Spleen (tissue), 11 donors: ENCODE measurements at regions not wholly inside any gene's neighbourhood (a gene's known extent, or its start where the extent isn't known, plus 50 kb on each side); places are given as distances from the start of the nearest gene placed in this dataset.

Source experiments
- DNase-seq: peaks from one replicate; pipeline ENCODE4 v3.0.0-alpha.2; 2020
- H3K27ac ChIP-seq, 8 donors: fragments of 200-600 bp; sonication (generic) in 7 of 8; 1 replicate in 4 of 8; 2 replicates in 4 of 8; pipeline versions ENCODE4 v1.5.0 to v1.8.0; 2016 to 2021; ENCODE audit warnings: inconsistent platforms in 4 of 8, mild to moderate bottlenecking in 4 of 8, moderate library complexity in 1 of 8
- H3K27me3 ChIP-seq, 7 donors: fragments of 200-600 bp; sonication (generic) in 6 of 7; replicated peaks in 1 of 7; 1 replicate in 4 of 7; 2 replicates in 3 of 7; pipeline versions ENCODE4 v1.5.0 to v1.8.0; 2016 to 2021; ENCODE audit warnings: inconsistent platforms in 3 of 7, mild to moderate bottlenecking in 1 of 7
- H3K36me3 ChIP-seq, 6 donors: fragments of 200-600 bp; sonication (generic) in 5 of 6; 1 replicate in 4 of 6; 2 replicates in 2 of 6; pipeline versions ENCODE4 v1.5.0 to v1.8.0; 2016 to 2021; ENCODE audit warnings: inconsistent platforms in 2 of 6
- H3K4me1 ChIP-seq, 6 donors: fragments of 200-600 bp; sonication (generic) in 5 of 6; 1 replicate in 3 of 6; 2 replicates in 3 of 6; pipeline versions ENCODE4 v1.5.0 to v1.8.0; 2016 to 2021; ENCODE audit warnings: inconsistent platforms in 3 of 6
- H3K4me3 ChIP-seq, 8 donors: fragments of 200-600 bp; sonication (generic) in 7 of 8; 1 replicate in 4 of 8; 2 replicates in 4 of 8; pipeline versions ENCODE4 v1.5.0 to v1.8.0; 2016 to 2021; ENCODE audit warnings: inconsistent platforms in 4 of 8, mild to moderate bottlenecking in 4 of 8, moderate library complexity in 2 of 8
- H3K9me3 ChIP-seq, 8 donors: fragments of 200-600 bp; sonication (generic) in 7 of 8; 1 replicate in 4 of 8; 2 replicates in 4 of 8; pipeline versions ENCODE4 v1.5.0 to v1.8.0; 2016 to 2021; ENCODE audit warnings: inconsistent platforms in 4 of 8
- POLR2A ChIP-seq, 3 donors: fragments of 450-650 bp; IDR thresholded peaks; one replicate each; pipeline ENCODE4 v1.5.1; 2017; ENCODE audit warnings: antibody characterized with exemption in 3 of 3, mild to moderate bottlenecking in 1 of 3
- POLR2AphosphoS5 ChIP-seq, 3 donors: sonication (generic); formaldehyde crosslinking; IDR thresholded peaks; one replicate each; pipeline ENCODE4 v1.5.1; 2017; ENCODE audit warnings: antibody characterized with exemption in 3 of 3
- WGBS, 5 donors: extraction: QIAGEN DNeasy Blood & Tissue Kit in 3 of 5; methylation state at CpG; one replicate each; pipeline versions ENCODE4 v1.1.5 to v1.1.7; 2013 to 2018; 5-methylcytosine and 5-hydroxymethylcytosine counted together
- intact Hi-C: fragments of 100-400 bp; cut with DNase I; formaldehyde crosslinking; loops from one replicate; pipeline ENCODE4 v1.15.0; 2023; ENCODE audit warnings: low total_unique reads
- TF ChIP-seq, protein P1 (sequence below), 11 experiments: fragments of 200-600 bp in 7 of 11; fragments of 450-650 bp in 4 of 11; sonication (generic) in 4 of 11; IDR thresholded peaks in 8 of 11; conservative IDR thresholded peaks in 3 of 11; 1 replicate in 7 of 11; 2 replicates in 4 of 11; pipeline versions ENCODE4 v1.4.0 to v1.8.0; 2016 to 2021; ENCODE audit warnings: antibody characterized with exemption in 11 of 11, inconsistent platforms in 4 of 11, mild to moderate bottlenecking in 1 of 11
- donor health status: healthy with polysubstance abuse.
- donor health status: DM: no; HTN: no; CAD: no; lungs with moderate emphysema.
- donor health status: DM: no; HTN: no; CAD: no.
- donor health status: Bipolar disorder and iron deficiency.
- donor health status: healthy.
- donor health status: DM: no; HTN: no; CAD: no.
- donor health status: DM: yes; HTN: yes; CAD: no.

DNA sequence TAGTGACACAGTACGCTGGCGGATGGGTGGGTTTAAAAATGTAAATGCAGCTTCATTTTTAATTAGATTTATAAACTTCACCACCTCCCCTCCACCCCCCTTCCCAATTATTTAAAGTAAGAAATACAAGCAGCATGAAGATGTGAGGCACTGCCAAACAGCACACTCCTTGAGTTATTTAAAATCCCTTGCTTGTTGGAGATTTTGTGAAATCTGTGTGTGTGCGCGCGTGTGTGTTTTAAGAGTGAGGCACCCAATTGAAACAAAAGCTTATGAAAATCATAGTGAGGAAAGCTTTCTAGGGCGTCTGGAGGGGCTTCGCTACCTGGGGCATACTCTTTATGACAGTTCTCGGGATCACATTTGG is 219.6 kb upstream of the IRX3 start:
- no peak overlapping the region for H3K4me3 ChIP-seq
- no peaks in the 10 kb centered on the region for H3K4me1 ChIP-seq
- 77 to 89% (median 84%) methylated on average over 8 of the region's 8 CpGs for WGBS, 5 donors
- DNase-seq, result no peak
- H3K27ac ChIP-seq, result no peak overlapping the region
- H3K9me3 ChIP-seq, result no peaks in the 10 kb centered on the region
- intact Hi-C loops, result no loop called here
- peaks cover 0 to 48% (median 0%) of the 10 kb centered on the region in 7 donors for H3K27me3 ChIP-seq
- no peak for TF ChIP-seq POLR2A (IDR thresholded peaks at IDR 0.05)
- TF ChIP-seq POLR2AphosphoS5 (IDR thresholded peaks at IDR 0.05), result no peak
- TF ChIP-seq, protein P1, sequence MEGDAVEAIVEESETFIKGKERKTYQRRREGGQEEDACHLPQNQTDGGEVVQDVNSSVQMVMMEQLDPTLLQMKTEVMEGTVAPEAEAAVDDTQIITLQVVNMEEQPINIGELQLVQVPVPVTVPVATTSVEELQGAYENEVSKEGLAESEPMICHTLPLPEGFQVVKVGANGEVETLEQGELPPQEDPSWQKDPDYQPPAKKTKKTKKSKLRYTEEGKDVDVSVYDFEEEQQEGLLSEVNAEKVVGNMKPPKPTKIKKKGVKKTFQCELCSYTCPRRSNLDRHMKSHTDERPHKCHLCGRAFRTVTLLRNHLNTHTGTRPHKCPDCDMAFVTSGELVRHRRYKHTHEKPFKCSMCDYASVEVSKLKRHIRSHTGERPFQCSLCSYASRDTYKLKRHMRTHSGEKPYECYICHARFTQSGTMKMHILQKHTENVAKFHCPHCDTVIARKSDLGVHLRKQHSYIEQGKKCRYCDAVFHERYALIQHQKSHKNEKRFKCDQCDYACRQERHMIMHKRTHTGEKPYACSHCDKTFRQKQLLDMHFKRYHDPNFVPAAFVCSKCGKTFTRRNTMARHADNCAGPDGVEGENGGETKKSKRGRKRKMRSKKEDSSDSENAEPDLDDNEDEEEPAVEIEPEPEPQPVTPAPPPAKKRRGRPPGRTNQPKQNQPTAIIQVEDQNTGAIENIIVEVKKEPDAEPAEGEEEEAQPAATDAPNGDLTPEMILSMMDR (IDR thresholded peaks at IDR 0.05 in 8 of 11, conservative IDR thresholded peaks at IDR 0.05 in 3 of 11), result no peak
- H3K36me3 ChIP-seq, result no peaks in the 10 kb centered on the region

DNA sequence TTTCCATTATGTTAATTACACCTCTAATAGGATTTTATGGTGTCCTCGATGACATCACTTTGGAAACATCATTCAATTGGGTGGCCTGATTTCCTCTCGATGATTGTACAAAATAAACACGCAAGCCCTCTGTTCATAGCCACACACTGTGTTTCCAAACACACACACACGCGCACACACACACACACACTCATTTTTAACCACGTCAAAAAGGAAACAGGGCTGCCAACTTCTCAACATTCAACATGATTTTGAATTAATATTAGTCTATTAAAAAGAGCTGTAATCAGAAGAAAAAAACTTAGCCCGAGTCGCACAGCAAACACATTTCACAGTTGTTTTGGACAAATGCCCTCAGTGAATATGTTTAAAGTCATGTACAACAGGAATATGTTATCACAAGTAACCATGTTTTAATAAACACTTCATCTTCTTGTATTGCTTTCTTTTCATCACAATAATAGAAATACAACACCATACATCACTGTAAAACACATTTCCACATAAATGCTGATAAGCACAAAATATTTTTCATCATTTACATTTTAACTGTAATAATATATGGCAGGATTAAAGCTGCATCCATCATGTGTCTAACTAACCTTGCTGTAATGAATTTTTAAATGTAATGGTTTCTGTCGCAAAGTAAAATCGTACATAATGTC is 219.1 kb upstream of the IRX3 start:
- Histone ChIP-seq H3K4me3 (no peak overlapping the region), H3K4me1 (no peaks in the 10 kb centered on the region), H3K27me3 (peaks cover 0 to 48% (median 0%) of the 10 kb centered on the region in 7 donors), H3K9me3 (no peaks in the 10 kb centered on the region), H3K27ac (no peak overlapping the region), H3K36me3 (no peaks in the 10 kb centered on the region)
- intact Hi-C loops, result no loop called here
- 68 to 74% (median 72%) methylated on average over 10 of the region's 10 CpGs for WGBS, 5 donors
- TF ChIP-seq, protein P1 (IDR thresholded peaks at IDR 0.05 in 8 of 11, conservative IDR thresholded peaks at IDR 0.05 in 3 of 11), result no peak
- TF ChIP-seq POLR2A (IDR thresholded peaks at IDR 0.05), result no peak
- no peak for TF ChIP-seq POLR2AphosphoS5 (IDR thresholded peaks at IDR 0.05)
- no peak for DNase-seq

DNA sequence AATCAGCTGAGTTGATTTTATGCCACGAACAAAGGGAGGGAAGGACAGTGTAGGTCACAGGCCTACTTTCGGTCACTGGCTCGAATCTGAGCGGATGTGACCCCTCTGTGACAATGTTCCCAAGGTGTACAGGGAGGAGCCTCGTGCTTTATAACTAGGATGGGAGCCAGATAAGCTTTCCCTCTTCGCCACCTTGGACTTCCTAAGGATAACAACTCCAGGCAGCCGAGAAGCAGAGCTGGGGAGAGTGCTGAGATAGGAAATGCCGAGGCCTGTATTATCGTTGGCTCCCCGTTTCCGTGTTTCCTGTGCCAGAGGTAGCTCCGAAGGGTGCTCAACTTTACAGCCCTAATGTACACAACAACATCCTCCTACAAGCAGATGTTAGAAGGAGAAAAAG is 217.8 kb upstream of the IRX3 start:
- Histone ChIP-seq H3K4me1 (no peaks in the 10 kb centered on the region), H3K27me3 (peaks cover 0 to 48% (median 0%) of the 10 kb centered on the region in 7 donors), H3K9me3 (no peaks in the 10 kb centered on the region), H3K4me3 (no peak overlapping the region), H3K27ac (no peak overlapping the region), H3K36me3 (no peaks in the 10 kb centered on the region)
- no peak for DNase-seq
- no peak for TF ChIP-seq POLR2A (IDR thresholded peaks at IDR 0.05)
- TF ChIP-seq, protein P1 (IDR thresholded peaks at IDR 0.05 in 8 of 11, conservative IDR thresholded peaks at IDR 0.05 in 3 of 11), result no peak
- intact Hi-C loops, result no loop called here
- 34 to 46% (median 37%) methylated on average over 12 of the region's 12 CpGs for WGBS, 5 donors

DNA sequence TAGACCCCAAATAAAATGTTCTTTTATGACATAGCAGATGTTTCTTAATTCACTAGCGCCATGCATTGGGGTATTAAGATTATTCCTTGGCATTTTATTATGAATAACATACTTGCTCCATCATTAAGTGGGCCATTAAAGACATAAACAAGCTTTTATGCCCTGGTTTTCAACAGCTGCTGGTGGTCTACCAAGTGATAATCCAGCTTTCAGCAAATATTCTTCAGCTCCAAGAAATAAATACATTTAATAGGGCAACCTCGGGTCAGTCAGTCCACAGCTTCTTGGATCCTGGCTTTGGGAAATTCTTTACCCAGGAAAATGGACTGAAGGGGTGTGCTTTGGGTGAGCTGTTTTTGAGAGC is 217.3 kb upstream of the IRX3 start:
- DNase-seq, result no peak
- Histone ChIP-seq H3K4me3 (no peak overlapping the region), H3K4me1 (no peaks in the 10 kb centered on the region), H3K27me3 (peaks cover 0 to 44% (median 0%) of the 10 kb centered on the region in 7 donors), H3K36me3 (no peaks in the 10 kb centered on the region), H3K9me3 (peaks cover 0 to 1% (median 0%) of the 10 kb centered on the region in 8 donors), H3K27ac (no peak overlapping the region)
- TF ChIP-seq POLR2A (IDR thresholded peaks at IDR 0.05) (no peak), POLR2AphosphoS5 (IDR thresholded peaks at IDR 0.05) (no peak)
- TF ChIP-seq, protein P1 (IDR thresholded peaks at IDR 0.05 in 8 of 11, conservative IDR thresholded peaks at IDR 0.05 in 3 of 11), result no peak
- intact Hi-C loops, result no loop called here
- WGBS, 5 donors, result 71 to 78% (median 75%) methylated on average over 2 of the region's 2 CpGs
